Hippocampal formation (tissue), 2 donors: ENCODE measurements at regions not wholly inside any gene's neighbourhood (a gene's known extent, or its start where the extent isn't known, plus 50 kb on each side); places are given as distances from the start of the nearest gene placed in this dataset.
"Not testable (repeated sequence)": the region's sequence is repeated elsewhere in the genome, so short reads cannot be mapped to it uniquely, and the experiment has no call there.

Source experiments
- DNase-seq, 2 donors: peaks; one replicate each; lab custom pipeline; 2025; lab: John Stamatoyannopoulos, UW

DNA sequence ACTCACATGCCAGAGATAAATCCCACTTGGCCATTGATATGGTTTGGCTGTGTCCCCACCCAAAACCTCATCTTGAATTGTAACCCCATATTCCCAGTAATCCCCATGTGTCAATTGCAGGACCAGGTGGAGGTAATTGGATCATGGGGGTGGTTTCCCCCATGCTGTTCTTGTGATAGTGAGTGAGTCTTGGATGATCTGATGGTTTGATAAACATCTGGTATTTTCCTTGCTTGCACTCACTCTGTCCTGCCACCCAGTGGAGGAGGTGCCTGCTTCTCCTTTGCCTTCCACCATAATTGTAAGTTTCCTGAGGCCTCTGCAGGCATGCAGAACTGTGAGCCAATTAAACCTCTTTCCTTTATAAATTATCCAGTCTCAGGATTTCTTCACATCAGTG lies 50.4 kb upstream of the B3GAT2 start:
- DNase-seq = not testable (repeated sequence)

DNA sequence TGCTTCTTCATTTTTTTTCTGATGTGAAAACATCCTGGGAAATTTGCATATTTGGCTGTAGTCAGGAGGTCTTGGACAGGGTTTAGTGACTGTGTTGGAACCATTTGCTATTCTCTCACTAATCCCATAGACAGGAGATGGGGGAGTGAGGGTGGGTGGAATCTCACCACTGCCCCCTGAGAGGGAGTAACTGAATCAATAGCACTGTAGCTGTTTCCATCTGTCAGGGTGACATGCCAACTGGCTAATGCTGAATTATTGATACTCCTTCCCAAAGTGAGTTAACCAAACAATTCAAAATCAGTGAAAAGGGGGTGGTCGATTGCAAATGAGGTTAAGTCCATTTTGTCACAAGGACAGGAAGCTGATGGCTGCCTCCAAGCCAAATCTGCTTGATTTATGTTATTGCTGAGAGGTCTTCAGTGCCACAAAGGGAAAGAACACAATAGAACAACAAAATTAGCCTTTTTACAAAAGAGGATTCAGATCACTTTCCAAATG lies 55.1 kb upstream of the B3GAT2 start:
- DNase-seq = no peak

DNA sequence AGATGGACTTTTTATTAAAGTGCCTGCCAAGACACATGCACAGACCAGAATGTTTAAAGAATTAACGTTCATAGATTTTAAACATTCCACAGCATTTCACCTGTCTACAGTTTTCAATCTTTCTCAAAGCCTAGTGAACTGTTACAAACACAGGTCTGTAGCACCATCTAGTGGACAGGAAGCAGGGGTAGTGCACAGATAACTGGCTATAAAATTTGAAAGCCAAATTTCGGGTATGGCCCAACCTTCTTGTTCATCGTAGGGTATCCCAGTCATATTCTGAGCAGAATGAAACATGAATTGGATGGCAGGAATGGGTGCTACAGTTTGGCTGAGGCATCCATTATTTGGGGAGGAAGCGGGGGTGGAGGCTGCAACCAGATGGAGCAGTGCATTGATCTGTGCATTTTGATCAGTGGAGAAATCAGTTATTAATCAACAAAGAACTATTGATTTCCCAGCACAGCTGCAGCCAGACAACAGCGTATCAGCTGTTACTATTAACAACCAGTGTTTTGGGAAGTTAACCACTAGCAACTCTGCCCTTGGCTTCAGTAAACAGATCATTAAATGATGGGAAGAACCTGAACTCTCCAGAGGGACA lies 56.1 kb upstream of the B3GAT2 start:
- DNase-seq = peak; percentile 35 to 69

DNA sequence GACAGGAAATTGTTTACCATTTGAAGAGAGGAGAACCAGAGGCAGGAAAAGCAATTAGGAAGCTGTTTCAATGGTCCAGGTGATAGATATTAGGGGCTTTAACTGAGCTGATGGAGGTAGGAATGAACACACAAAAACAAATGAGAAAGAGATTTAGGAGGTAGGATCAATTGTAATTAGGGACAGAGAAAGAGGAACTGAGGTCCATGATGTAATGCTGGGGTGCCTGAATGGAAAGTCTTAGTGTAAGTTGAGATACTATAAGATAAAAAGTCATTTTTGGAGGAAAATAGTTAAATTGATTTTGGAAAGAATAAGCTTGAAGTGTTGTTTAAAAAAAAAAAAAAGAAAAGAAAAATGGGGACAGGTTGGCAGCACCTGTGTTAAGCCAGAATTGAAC lies 58.5 kb upstream of the B3GAT2 start:
- no peak for DNase-seq

DNA sequence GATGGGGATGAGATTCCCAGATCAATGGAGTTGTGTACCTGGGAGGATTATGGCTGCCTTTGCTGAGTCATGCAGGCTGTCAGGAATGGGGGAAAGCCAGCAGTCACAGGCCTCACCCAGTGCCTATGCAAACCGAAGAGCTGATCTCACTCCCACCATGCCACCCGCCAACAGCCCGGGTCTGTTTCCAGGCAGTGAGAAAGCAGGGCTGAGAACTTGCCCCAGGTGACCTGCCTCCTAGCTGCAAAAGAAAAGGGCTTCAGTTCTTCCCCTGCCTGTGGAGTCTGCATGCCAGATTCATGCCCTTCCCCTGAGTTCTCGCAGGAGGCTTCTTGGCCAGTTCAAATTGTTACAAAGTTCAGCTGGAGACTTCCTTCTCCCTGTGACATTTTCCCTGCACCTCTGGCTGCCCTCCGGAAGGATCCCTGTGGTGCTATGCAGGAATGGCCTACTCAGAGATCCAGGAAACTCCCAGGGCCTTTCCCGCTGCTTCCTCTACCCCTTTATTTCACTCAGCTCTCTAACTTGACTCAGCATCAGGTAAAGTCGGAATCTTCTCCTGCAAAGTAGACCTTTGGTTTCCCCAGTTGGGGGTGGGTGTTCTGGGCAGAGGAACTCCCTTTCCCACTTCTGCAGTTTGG lies 71.5 kb upstream of the B3GAT2 start:
- peak in 1 of 2 donors; percentile 25 for DNase-seq

DNA sequence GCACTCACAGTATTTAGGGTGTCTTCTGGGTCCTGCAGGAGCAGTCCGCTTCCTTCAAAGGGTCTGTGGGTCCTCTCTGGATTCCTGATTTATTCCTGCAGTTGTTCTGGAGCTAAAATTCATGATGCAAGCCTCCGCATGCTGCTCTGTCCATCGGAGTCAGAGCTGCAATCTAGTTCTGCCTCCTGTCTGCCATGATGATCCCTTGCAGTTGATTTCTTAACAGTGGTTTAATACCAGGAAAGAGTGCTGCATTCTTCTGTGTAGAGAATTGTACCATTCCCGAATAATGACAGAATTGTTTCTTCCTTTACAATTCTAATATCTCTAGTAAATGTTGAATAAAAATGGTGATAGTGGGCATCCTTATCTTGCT lies 72.0 kb upstream of the B3GAT2 start:
- no peak for DNase-seq

DNA sequence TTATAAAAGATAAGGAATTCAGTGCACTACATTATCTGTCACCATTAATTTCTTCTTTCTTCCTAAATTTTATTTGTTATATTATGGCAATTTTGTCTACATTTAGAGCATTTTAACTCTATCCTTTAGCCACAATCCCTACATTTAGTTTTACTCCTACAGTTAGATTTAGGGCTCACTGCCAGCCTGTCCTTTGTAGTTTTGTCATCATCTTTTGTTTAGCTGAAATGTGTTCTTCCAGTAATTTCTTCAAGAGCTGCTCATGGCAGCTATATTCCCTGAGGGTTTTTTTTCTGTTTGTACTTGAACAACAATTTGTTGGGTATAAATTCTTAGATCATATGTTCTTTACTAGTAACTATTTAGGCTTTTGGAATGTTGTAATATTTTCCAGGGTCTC lies 72.7 kb upstream of the B3GAT2 start:
- DNase-seq = no peak

DNA sequence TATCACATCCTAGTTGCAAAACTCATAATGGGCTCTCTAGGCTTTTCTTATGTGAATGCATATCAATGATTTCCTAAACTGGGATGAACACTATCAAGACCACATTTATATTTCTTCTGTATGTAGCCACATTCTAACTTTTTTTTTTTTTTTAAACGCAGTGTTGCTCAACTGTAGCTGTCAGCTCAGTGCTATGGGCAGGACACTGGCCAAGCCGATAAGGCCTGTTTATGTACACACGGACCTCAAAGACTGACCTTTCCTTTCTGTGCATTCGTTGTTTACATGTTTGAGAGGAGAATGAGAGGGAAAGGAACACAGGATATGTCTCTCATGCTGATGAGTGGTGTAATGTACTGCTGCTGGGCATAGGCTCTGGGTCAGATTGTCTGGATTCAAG lies 75.1 kb upstream of the B3GAT2 start:
- DNase-seq = no peak

DNA sequence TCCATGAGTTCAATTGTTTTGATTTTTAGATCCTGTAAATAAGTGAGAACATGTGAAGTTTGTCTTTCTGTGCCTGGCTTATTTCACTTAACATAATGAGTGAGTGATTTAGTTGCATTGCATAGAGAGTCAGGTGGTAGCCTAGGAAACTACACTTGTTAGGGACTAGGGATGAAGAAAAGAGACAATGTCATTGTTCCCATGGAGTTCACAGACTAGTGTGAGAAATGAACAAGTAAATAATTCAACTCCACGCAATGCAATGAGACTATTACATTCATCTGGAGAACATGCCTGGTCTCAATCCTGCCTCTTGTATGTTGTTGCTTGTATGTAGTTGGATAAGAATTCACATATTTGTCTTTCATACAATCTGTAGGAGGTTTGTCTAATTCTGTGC lies 76.3 kb upstream of the B3GAT2 start:
- DNase-seq = peak in 1 of 2 donors; percentile 42

DNA sequence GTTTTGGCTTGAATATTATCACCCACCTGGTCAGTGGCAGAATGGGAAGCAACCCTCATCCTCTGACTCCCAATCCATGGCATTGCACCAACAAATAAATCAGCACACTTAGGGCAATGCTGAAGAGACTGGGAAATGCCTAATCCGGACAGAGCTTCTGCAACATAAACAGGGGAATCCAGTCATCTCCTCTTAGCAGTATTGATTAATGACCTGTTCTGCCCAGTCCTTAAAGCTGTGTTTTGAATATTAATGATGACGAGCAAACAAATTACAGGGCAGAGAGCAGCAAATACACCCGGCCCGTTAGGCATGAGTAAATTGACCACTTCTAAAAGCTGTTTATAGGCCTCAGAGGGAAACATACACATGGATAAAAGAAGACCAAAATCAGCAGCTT lies 77.0 kb upstream of the B3GAT2 start:
- no peak for DNase-seq

DNA sequence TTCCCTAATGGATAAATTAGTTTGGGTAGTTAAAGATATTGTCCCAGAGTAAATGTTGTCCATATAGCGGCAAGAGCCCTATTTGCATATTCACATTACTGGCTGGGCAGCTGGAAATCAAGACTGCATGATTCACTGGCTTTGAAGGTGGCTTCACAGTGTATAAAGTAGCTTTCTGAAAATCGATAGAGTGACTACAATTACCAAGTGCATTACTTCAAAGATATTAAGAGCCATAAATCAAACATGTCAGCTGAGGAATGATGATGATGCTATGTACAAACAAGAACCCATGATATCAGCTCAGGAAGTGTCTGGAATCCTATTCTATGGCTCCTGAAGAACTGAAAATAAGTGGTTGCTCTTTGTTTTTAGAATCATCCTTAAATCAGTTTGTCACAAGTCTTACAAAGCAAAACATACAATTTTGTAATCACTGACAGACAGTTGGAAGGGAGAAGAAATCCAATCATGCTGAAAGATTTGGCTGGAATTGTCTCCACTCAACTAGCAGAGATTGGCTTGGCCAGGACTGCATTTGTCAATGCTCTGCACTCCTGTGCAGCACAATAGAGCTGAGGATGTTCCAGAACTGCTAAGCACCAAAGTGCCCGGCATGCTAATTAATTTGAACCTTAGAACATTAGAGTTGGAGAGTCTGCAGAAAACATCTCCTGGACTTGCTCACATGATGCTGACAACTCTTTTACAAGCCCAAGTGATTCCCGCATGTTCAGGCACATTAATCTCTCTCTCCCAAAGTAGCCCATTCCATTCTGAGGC lies 77.9 kb upstream of the B3GAT2 start:
- no peak for DNase-seq

DNA sequence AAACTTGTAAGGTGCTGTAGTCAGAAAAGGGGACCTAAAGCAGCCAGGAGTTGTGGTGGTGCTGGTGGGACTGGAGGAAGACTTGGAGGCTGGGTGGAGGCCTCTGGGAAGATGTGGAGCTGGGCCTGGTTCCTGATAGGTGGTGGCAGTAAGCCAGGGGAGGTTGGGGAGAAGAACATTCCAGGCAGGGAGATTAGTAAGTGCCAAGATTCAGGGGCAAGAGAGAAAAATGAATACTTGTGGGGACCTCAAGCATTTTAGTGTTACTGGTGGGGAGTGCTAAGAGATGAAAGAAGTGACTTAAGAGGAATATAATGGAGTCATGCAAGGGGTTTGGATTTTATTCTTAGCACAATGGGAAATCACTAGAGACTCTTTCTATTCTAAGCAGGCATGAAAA lies 79.0 kb upstream of the B3GAT2 start:
- no peak for DNase-seq

DNA sequence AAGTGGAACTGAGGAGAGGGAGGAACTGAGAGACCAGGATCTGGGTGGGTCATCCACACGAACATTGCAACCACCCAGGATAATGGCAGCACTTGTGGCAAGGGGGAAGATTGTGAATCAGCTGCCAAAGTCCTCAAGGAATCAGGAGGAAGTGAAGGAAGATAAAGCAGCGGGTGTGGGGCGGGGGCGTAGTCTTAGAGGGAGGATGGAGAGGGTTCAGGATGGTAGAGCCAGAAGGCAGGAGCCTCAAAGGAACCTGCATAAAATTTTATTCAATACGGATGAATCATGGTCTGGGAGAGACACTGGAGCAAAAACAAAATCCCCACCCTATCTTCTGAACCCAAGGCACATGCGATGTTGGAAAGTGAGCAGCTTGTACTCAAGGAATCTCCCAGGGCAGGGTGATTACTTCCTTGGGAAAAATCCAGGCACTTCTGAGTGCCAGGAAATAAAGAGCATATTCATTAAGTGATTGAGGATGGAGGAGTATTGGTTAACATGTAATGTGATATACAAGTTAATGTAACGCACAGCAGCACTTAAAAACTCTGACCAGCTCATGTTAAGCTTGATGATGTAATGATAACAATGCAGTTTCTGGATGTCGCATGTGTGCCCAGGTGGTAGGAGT lies 82.0 kb upstream of the B3GAT2 start:
- no peak for DNase-seq

DNA sequence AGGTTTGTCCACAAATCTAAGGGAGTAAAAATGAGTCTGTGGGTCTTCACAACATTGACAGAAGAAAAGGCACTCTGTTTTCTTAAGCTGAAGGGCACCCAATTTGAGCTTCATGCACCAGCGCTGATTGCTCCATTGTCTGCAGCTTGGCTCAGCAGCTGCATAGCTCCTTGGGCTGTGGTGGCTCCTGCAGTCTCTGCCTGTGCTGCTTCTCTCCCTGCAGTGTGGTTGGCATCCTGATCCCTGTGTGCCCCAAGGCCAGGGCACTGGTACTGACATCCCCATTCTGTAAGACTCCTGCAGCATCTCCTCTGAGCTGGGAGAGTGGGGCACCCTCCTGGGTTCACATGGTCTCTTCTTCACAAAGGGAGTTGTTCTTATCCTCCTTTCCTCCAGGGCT lies 83.2 kb upstream of the B3GAT2 start:
- DNase-seq = no peak

DNA sequence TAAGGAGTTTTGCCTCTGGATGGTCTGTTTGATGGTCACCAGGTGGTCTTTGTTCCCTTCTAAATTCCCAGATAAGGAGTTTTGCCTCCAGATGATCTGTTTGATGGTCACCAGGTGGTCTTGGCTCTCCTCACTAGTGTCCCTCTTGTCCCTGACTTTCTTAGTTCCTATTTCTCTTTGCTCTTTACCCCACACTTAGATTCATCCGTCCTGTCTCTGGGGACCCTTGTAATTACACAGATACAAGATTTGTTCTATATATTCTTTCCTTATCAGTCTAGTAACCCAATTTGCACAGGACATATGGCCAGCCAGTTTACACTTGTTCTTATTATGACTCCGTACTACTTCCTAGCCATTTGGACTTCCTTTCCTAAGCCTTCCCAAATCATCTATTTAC lies 84.0 kb upstream of the B3GAT2 start:
- no peak for DNase-seq

DNA sequence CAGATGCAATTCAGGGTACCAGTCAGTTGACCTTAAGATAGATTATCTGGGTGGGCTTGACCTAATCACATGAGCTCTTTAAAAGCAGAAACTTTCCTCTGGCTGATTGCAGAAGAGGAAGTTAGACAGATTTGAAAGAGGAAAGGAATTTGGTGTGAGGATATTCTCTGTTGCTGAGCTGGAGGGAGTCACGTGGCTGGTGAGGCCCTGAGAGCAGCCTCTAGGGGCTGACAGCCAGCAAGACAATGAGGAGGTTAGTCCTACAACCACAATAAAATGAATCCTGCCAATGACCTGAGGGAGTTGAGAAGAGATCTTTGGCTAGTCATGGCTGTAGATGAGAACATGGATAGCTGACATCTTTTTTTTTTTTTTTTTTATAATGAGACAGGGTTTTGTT lies 87.0 kb upstream of the B3GAT2 start:
- no peak for DNase-seq

DNA sequence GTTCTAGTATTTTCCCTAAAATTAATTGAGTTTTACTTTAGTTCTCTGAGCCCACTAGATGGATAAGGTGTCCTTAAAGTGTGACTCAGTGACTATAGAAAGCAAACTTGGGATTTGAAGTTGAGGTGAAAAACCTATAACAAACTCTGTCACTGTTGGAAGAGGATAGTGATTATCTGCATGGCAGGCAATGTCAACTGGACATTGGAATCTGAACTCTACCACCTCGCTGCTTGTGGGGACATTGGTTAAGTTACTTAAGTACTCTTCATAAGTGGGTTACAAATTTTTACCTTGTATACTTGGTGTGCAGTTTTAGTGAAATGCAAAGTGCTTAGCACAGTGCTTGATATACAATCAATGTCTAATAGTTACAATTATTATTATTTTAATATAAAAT lies 87.9 kb upstream of the B3GAT2 start:
- no peak for DNase-seq

DNA sequence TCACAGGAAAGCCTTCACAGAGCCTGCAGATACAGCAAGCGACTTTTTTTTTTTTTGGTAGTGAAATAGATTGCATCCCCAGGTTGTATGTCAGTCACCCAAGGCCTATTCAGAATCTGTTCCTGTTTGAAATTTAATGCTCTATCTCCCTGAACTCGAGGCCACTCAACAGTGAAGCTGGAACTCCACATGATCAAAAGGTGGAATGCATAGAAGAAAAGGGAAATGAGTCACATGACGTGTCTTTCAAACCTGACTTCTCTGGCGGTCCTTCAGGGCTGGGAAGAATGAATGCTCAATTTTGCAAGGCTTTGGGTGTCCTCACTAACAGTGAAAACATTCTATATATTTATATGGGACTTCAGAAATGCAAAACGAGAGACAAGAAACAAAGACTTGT lies 88.4 kb upstream of the B3GAT2 start:
- no peak for DNase-seq

DNA sequence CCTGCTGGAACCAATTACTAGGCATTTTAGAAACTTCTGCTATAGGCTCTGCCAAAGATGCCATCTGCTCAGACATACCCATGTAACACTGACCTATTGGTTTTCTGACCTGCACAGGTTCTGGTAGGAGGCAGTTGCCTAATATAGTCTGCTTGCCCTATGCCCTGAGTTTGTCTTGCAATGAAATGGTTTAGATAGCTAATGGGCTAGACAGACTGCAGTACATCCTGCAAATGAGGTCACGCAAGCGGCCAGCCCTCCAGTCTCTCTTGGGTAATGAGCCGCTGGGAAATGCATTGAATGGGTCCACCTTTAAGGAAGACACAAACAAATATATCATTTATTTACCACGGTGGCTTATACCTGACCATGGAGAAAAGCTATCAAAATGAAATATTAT lies 90.6 kb upstream of the B3GAT2 start:
- DNase-seq = no peak

DNA sequence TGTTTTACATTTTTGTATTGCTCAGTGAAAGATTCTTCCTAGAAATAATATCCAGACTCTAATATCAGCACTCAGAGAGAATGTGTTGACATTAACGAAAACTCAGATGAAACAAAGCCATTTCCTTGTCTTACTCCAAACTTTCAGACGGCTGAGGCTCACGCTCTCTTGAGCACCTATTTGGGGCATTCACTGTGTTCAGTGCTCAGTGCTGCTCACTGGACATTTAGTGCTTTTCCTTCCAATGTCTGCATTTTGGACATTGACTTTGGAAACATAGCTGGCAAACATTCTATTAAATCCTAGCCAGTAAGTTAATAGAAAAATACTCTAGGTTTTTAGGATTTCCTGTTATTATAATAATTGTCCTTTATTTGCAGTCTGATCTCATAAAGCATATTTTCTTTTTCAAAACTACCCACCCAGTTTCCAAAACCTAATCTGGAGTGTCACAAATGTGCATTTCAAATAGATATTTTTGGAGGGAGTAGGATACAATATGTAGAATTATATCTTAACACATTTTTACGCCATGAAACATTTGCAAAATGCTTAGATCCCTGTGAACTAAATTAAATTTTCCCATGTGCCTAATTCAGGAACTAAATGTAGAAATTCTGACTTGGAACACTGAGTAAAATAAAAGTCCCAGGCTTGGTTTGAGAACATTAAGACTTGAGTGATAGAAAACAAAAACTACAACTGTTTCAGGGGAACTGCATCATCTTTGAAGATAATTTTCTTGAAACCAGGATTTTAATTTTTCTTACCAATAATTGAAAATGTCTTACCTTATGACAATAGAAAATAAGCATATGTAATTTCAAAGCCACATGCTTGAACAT lies 91.7 kb upstream of the B3GAT2 start:
- DNase-seq = no peak

DNA sequence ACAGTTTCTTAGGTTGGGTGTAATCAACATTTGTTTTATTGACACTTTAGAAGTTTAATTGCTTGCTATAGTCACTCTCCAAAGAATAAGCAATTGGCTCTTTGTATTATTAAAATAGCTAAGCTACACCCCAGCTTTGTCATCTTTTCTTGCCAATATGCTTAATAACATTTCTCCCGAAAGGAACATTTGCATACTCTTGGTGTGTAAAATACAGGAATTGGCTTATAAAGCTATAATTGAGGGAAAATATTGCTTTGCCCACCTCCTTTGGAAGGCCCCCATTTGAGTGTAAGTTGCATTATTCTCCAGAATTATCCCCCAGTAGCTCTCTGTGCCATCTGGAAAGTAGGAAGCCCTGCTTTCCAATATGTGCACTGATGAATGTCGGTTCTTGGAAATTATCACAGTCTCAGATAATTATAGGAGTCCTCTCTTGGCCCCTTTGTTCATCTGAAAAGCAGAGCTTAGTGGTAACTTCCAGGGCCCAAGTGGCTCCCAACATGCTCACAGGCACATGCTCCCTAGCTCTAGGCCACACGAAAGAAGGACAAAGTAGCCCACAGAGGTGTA lies 92.4 kb upstream of the B3GAT2 start:
- no peak for DNase-seq

DNA sequence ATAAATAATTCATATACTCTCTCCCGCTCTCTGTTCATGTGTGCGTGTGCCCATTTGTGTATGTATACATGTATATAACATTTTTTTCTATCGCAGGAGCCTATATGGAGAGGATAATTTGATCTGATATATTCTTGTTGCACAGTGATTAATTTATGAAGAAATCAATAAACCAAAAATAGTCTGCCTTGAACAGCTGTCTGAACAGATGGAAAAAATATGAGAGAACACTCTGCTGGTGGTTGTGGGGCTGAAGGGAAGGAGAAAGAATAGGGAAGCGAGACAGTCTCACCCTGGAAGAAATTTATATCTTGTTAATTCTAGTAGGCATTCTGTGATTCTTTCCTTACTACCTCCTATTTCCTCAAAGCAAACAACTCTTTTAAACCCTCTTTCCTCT lies 96.6 kb upstream of the B3GAT2 start:
- no peak for DNase-seq
